Calu3 (cell line): ENCODE measurements at regions not wholly inside any gene's neighbourhood (a gene's known extent, or its start where the extent isn't known, plus 50 kb on each side); places are given as distances from the start of the nearest gene placed in this dataset.

Source experiments
- BruUV-seq: library from RNA; stranded (reverse); fragments of 400-500 nt; replicated peaks from 2 replicates; lab custom pipeline; 2021; lab: Mats Ljungman, UMichigan
- CTCF ChIA-PET: fragments of 300-600 bp; sonication (Branson Sonifier 250); formaldehyde crosslinking; loops from one replicate; lab custom pipeline; 2022; ENCODE audit warnings: antibody characterized with exemption; lab: Charles Lee
- DNase-seq: peaks from one replicate; pipeline ENCODE4 v3.0.0; 2022
- H3K27ac Mint-ChIP-seq: one replicate; pipeline ENCODE4 v1.8.0; 2022; ENCODE audit warnings: mixed read lengths; ENCODE audit not compliant: unreplicated experiment
- H3K27me3 Mint-ChIP-seq: one replicate; pipeline ENCODE4 v1.8.0; 2022; ENCODE audit warnings: mixed read lengths; ENCODE audit not compliant: unreplicated experiment
- H3K36me3 Mint-ChIP-seq: one replicate; pipeline ENCODE4 v1.8.0; 2022; ENCODE audit warnings: mild to moderate bottlenecking, moderate library complexity, mixed read lengths; ENCODE audit not compliant: insufficient read depth, unreplicated experiment
- H3K4me1 Mint-ChIP-seq: one replicate; pipeline ENCODE4 v1.8.0; 2022; ENCODE audit warnings: mild to moderate bottlenecking, low read depth, mixed read lengths; ENCODE audit not compliant: unreplicated experiment
- H3K4me3 Mint-ChIP-seq: one replicate; pipeline ENCODE4 v1.8.0; 2022; ENCODE audit warnings: mild to moderate bottlenecking, low read depth, moderate library complexity, mixed read lengths; ENCODE audit not compliant: unreplicated experiment
- H3K9me3 Mint-ChIP-seq: one replicate; pipeline ENCODE4 v1.8.0; 2022; ENCODE audit warnings: low read depth, mixed read lengths; ENCODE audit not compliant: unreplicated experiment
- CTCF ChIP-seq: fragments of 200-600 bp; IDR thresholded peaks from one replicate; pipeline ENCODE4 v1.8.0; 2022; ENCODE audit warnings: antibody characterized with exemption; ENCODE audit not compliant: unreplicated experiment
- intact Hi-C: fragments of 100-400 bp; cut with micrococcal nuclease; formaldehyde crosslinking; loops from one replicate; pipeline ENCODE4 v1.10.0; 2022; ENCODE audit not compliant: unreplicated experiment

GRCh38 chr4:67328393-67328792 is 216.9 kb downstream of the CENPC start:
- CTCF ChIA-PET: no interaction called here
- TF ChIP-seq CTCF: no peak
- H3K4me1 Mint-ChIP-seq: no peaks in the 10 kb centered on the region
- no peaks in the 10 kb centered on the region for H3K36me3 Mint-ChIP-seq
- peaks cover 2% of the 10 kb centered on the region for H3K9me3 Mint-ChIP-seq
- H3K27ac Mint-ChIP-seq: no peak overlapping the region
- intact Hi-C loops: loop anchor here (5.0 to 10.0 kb wide), 2 partner anchors 204 to 641 kb away; no protein-coding TSS in a partner anchor
- DNase-seq: no peak
- no peaks in the 10 kb centered on the region for H3K27me3 Mint-ChIP-seq
- no peak overlapping the region for H3K4me3 Mint-ChIP-seq
- no TSS peak for BruUV-seq

- CTCF ChIA-PET: no interaction called here
- Mint-ChIP-seq H3K4me1 (no peaks in the 10 kb centered on the region), H3K4me3 (no peak overlapping the region), H3K27me3 (no peaks in the 10 kb centered on the region), H3K9me3 (peaks cover 2% of the 10 kb centered on the region), H3K36me3 (no peaks in the 10 kb centered on the region), H3K27ac (no peak overlapping the region)
- intact Hi-C loops: loop anchor here (5.0 to 10.0 kb wide), 2 partner anchors 203 to 641 kb away; no protein-coding TSS in a partner anchor
- no TSS peak for BruUV-seq
- no peak for TF ChIP-seq CTCF
- DNase-seq: no peak
Observed at GRCh38 chr4:67328018-67328278, 217.4 kb downstream of the CENPC start.

- no peaks in the 10 kb centered on the region for H3K27me3 Mint-ChIP-seq
- H3K4me3 Mint-ChIP-seq: no peak overlapping the region
- no peaks in the 10 kb centered on the region for H3K4me1 Mint-ChIP-seq
- peaks cover 2% of the 10 kb centered on the region for H3K9me3 Mint-ChIP-seq
- H3K27ac Mint-ChIP-seq: no peak overlapping the region
- no peaks in the 10 kb centered on the region for H3K36me3 Mint-ChIP-seq
- BruUV-seq: no TSS peak
- intact Hi-C loops: loop anchor here (1.0 to 10.0 kb wide), 3 partner anchors 203 to 640 kb away; no protein-coding TSS in a partner anchor
- peak; percentile 49 for DNase-seq
- CTCF ChIA-PET: interaction anchor here (1.0 kb wide), 1 partner anchor 240 kb away, joined by 3 read pairs; no protein-coding TSS in a partner anchor
- peak; percentile 40 for TF ChIP-seq CTCF
Observed at GRCh38 chr4:67327245-67328017, 217.9 kb downstream of the CENPC start.

- H3K27ac Mint-ChIP-seq: no peak overlapping the region
- no TSS peak for BruUV-seq
- H3K4me1 Mint-ChIP-seq: no peaks in the 10 kb centered on the region
- no peak for TF ChIP-seq CTCF
- intact Hi-C loops: loop anchor here (5.0 to 10.0 kb wide), 2 partner anchors 201 to 638 kb away; no protein-coding TSS in a partner anchor
- no peak overlapping the region for H3K4me3 Mint-ChIP-seq
- no peaks in the 10 kb centered on the region for H3K27me3 Mint-ChIP-seq
- DNase-seq: no peak
- CTCF ChIA-PET: no interaction called here
- peaks cover 2% of the 10 kb centered on the region for H3K9me3 Mint-ChIP-seq
- H3K36me3 Mint-ChIP-seq: no peaks in the 10 kb centered on the region
Observed at GRCh38 chr4:67325791-67326190, 219.5 kb downstream of the CENPC start.
